ENCODE measurements at regions not wholly inside any gene's neighbourhood (a gene's known extent, or its start where the extent isn't known, plus 50 kb on each side); places are given as distances from the start of the nearest gene placed in this dataset.
A peak's percentile ranks its signal among the peaks of the same experiment; 100 is the strongest.

DNA sequence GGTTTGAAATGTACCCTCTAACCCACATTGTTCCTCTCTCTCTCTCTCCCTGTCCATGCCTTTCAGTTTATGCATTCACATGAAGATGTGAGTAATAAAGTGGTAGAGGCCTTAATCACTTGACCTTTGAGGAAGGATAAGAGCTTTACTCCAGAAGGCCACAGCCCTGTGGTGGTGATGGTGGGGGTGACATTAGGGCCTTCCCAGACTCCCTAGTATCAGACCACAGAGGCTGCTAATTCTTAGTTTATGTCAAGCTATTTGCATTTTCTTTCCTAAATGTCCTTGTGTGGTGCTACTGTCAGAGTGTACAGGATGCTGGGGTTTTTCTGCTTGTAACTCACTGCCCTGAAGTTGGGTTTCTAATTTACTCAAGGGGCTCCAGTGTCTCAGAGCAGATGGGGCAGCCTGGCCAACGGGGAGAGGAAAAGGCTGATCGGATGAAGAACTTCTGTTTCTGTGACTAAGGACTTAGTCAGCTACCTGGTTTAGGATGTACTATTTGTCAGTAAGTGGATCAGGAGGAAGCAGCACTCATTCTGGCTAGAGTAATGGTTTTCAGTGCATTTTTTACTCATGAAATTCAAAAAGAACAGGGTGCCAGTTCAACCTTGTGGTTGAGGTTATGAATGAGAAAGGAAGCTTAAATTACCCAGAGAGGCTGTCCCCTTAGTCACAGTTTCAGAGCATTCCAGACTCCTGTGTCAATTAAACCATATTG is 509.6 kb upstream of the DIPK2B start:
- TF ChIP-seq GATA2 (IDR thresholded peaks at IDR 0.05; ENCODE audit: insufficient read depth, insufficient read length, low read depth, low read length) (peak; percentile 84), POLR2A (IDR thresholded peaks at IDR 0.05; ENCODE audit: low read depth, low read length) (peak; percentile 46)
- TF ChIP-seq, protein P1, sequence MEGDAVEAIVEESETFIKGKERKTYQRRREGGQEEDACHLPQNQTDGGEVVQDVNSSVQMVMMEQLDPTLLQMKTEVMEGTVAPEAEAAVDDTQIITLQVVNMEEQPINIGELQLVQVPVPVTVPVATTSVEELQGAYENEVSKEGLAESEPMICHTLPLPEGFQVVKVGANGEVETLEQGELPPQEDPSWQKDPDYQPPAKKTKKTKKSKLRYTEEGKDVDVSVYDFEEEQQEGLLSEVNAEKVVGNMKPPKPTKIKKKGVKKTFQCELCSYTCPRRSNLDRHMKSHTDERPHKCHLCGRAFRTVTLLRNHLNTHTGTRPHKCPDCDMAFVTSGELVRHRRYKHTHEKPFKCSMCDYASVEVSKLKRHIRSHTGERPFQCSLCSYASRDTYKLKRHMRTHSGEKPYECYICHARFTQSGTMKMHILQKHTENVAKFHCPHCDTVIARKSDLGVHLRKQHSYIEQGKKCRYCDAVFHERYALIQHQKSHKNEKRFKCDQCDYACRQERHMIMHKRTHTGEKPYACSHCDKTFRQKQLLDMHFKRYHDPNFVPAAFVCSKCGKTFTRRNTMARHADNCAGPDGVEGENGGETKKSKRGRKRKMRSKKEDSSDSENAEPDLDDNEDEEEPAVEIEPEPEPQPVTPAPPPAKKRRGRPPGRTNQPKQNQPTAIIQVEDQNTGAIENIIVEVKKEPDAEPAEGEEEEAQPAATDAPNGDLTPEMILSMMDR (IDR thresholded peaks at IDR 0.05; ENCODE audit: extremely low read depth in 1 of 2, insufficient read depth in 1 of 2, low read depth in 1 of 2, low read length in 2 of 2): no peak
